IPS-20b (cell line): ENCODE measurements at regions not wholly inside any gene's neighbourhood (a gene's known extent, or its start where the extent isn't known, plus 50 kb on each side); places are given as distances from the start of the nearest gene placed in this dataset.

Experiments used
- H3K27ac ChIP-seq: one replicate; pipeline ENCODE4 v1.5.1; 2013; ENCODE audit warnings: low read length
- H3K27me3 ChIP-seq: 2 replicates; pipeline ENCODE4 v1.6.1; 2013; ENCODE audit warnings: mild to moderate bottlenecking, low read length, inconsistent platforms; ENCODE audit not compliant: insufficient read depth
- H3K36me3 ChIP-seq: 2 replicates; pipeline ENCODE4 v1.6.1; 2013; ENCODE audit warnings: low read depth, mild to moderate bottlenecking, inconsistent platforms, low read length, moderate library complexity; ENCODE audit not compliant: insufficient read depth
- H3K4me1 ChIP-seq: 2 replicates; pipeline ENCODE4 v1.6.1; 2013; ENCODE audit warnings: mild to moderate bottlenecking, control low read depth, inconsistent platforms, low read length, moderate library complexity; ENCODE audit not compliant: insufficient read depth
- H3K4me3 ChIP-seq: 2 replicates; pipeline ENCODE4 v1.5.1; 2013; ENCODE audit warnings: mild to moderate bottlenecking, low read length, inconsistent platforms
- H3K9ac ChIP-seq: 2 replicates; pipeline ENCODE4 v1.6.1; 2013; ENCODE audit warnings: low read depth, mild to moderate bottlenecking, inconsistent platforms, low read length, moderate library complexity
- H3K9me3 ChIP-seq: 2 replicates; pipeline ENCODE4 v1.6.1; 2013; ENCODE audit warnings: mild to moderate bottlenecking, low read depth, low read length, inconsistent platforms; ENCODE audit not compliant: insufficient read depth

GRCh38 chr4:16450724-16451123 is 224.5 kb upstream of the TAPT1 start:
- Histone ChIP-seq H3K4me1 (no peaks in the 10 kb centered on the region), H3K27me3 (peaks cover 96% of the 10 kb centered on the region), H3K9ac (no peak overlapping the region), H3K27ac (no peak overlapping the region), H3K9me3 (no peaks in the 10 kb centered on the region), H3K4me3 (no peak overlapping the region), H3K36me3 (no peaks in the 10 kb centered on the region)

GRCh38 chr4:16450031-16450430 is 223.8 kb upstream of the TAPT1 start:
- Histone ChIP-seq H3K27ac (no peak overlapping the region), H3K27me3 (peaks cover 96% of the 10 kb centered on the region), H3K9ac (no peak overlapping the region), H3K4me3 (no peak overlapping the region), H3K9me3 (no peaks in the 10 kb centered on the region), H3K4me1 (no peaks in the 10 kb centered on the region), H3K36me3 (no peaks in the 10 kb centered on the region)

GRCh38 chr4:16449406-16449805 is 223.1 kb upstream of the TAPT1 start:
- Histone ChIP-seq H3K4me1 (no peaks in the 10 kb centered on the region), H3K27ac (no peak overlapping the region), H3K27me3 (peaks cover 96% of the 10 kb centered on the region), H3K9ac (no peak overlapping the region), H3K4me3 (no peak overlapping the region), H3K36me3 (no peaks in the 10 kb centered on the region), H3K9me3 (no peaks in the 10 kb centered on the region)

- peaks cover 96% of the 10 kb centered on the region for H3K27me3 ChIP-seq
These were observed 222.1 kb upstream of the TAPT1 start for GRCh38 chr4:16448241-16448840.

GRCh38 chr4:16443504-16444088 is 217.3 kb upstream of the TAPT1 start:
- no peak overlapping the region for H3K9ac ChIP-seq
- H3K27ac ChIP-seq, result no peak overlapping the region
- H3K9me3 ChIP-seq, result no peaks in the 10 kb centered on the region
- no peak overlapping the region for H3K4me3 ChIP-seq
- H3K36me3 ChIP-seq, result no peaks in the 10 kb centered on the region
- H3K27me3 ChIP-seq, result peaks cover 57% of the 10 kb centered on the region
- 0 out of 2 replicates have a peak, but pooled peaks cover 4% of the 10 kb centered on the region for H3K4me1 ChIP-seq

More at GRCh38 chr4:16448241-16448840, 222.1 kb upstream of the TAPT1 start:
- Histone ChIP-seq H3K9ac (no peak overlapping the region), H3K27ac (no peak overlapping the region), H3K36me3 (no peaks in the 10 kb centered on the region), H3K4me3 (no peak overlapping the region), H3K4me1 (no peaks in the 10 kb centered on the region), H3K9me3 (no peaks in the 10 kb centered on the region)

- no peak overlapping the region for H3K27ac ChIP-seq
- H3K4me3 ChIP-seq, result no peak overlapping the region
- 0 out of 2 replicates have a peak, but pooled peaks cover 5% of the 10 kb centered on the region for H3K9me3 ChIP-seq
- 0 out of 2 replicates have a peak, but pooled peaks cover 4% of the 10 kb centered on the region for H3K4me1 ChIP-seq
- no peaks in the 10 kb centered on the region for H3K36me3 ChIP-seq
- H3K9ac ChIP-seq, result no peak overlapping the region
- peaks cover 44% of the 10 kb centered on the region for H3K27me3 ChIP-seq
These were observed 216.0 kb upstream of the TAPT1 start for GRCh38 chr4:16442296-16442695.

- Histone ChIP-seq H3K4me3 (no peak overlapping the region), H3K27ac (no peak overlapping the region), H3K9ac (no peak overlapping the region), H3K9me3 (0 out of 2 replicates have a peak, but pooled peaks cover 6% of the 10 kb centered on the region), H3K36me3 (no peaks in the 10 kb centered on the region), H3K27me3 (peaks cover 19% of the 10 kb centered on the region; the same call in 1 of the 2 replicates), H3K4me1 (0 out of 2 replicates have a peak, but pooled peaks cover 4% of the 10 kb centered on the region)
These were observed 213.5 kb upstream of the TAPT1 start for GRCh38 chr4:16439768-16440167.

- 0 out of 2 replicates have a peak, but pooled peaks cover 6% of the 10 kb centered on the region for H3K9me3 ChIP-seq
- no peak overlapping the region for H3K27ac ChIP-seq
These were observed 212.7 kb upstream of the TAPT1 start for GRCh38 chr4:16438986-16439385.

GRCh38 chr4:16437836-16438235 is 211.6 kb upstream of the TAPT1 start:
- Histone ChIP-seq H3K27me3 (peaks cover 8% of the 10 kb centered on the region; the same call in 1 of the 2 replicates), H3K9ac (no peak overlapping the region), H3K9me3 (0 out of 2 replicates have a peak, but pooled peaks cover 6% of the 10 kb centered on the region), H3K4me1 (0 out of 2 replicates have a peak, but pooled peaks cover 4% of the 10 kb centered on the region), H3K27ac (no peak overlapping the region), H3K36me3 (no peaks in the 10 kb centered on the region), H3K4me3 (no peak overlapping the region)

More at GRCh38 chr4:16438986-16439385, 212.7 kb upstream of the TAPT1 start:
- Histone ChIP-seq H3K36me3 (no peaks in the 10 kb centered on the region), H3K4me1 (0 out of 2 replicates have a peak, but pooled peaks cover 4% of the 10 kb centered on the region), H3K4me3 (no peak overlapping the region), H3K9ac (no peak overlapping the region), H3K27me3 (peaks cover 11% of the 10 kb centered on the region; the same call in 1 of the 2 replicates)

GRCh38 chr4:16431866-16432265 is 205.6 kb upstream of the TAPT1 start:
- no peak overlapping the region for H3K4me3 ChIP-seq
- H3K9me3 ChIP-seq, result no peaks in the 10 kb centered on the region
- H3K27ac ChIP-seq, result no peak overlapping the region
- no peak overlapping the region for H3K9ac ChIP-seq
- no peaks in the 10 kb centered on the region for H3K4me1 ChIP-seq
- no peaks in the 10 kb centered on the region for H3K27me3 ChIP-seq
- no peaks in the 10 kb centered on the region for H3K36me3 ChIP-seq

- Histone ChIP-seq H3K4me1 (no peaks in the 10 kb centered on the region), H3K9me3 (peaks cover 7% of the 10 kb centered on the region), H3K4me3 (no peak overlapping the region), H3K9ac (no peak overlapping the region), H3K36me3 (no peaks in the 10 kb centered on the region), H3K27ac (no peak overlapping the region), H3K27me3 (no peaks in the 10 kb centered on the region)
These were observed 192.5 kb upstream of the TAPT1 start for GRCh38 chr4:16418814-16419213.

- no peaks in the 10 kb centered on the region for H3K36me3 ChIP-seq
- H3K27me3 ChIP-seq, result no peaks in the 10 kb centered on the region
- no peak overlapping the region for H3K9ac ChIP-seq
- H3K27ac ChIP-seq, result no peak overlapping the region
- H3K4me3 ChIP-seq, result no peak overlapping the region
- H3K4me1 ChIP-seq, result no peaks in the 10 kb centered on the region
- H3K9me3 ChIP-seq, result peaks cover 7% of the 10 kb centered on the region
These were observed 190.9 kb upstream of the TAPT1 start for GRCh38 chr4:16417198-16417597.
